ENCODE measurements at regions not wholly inside any gene's neighbourhood (a gene's known extent, or its start where the extent isn't known, plus 50 kb on each side); places are given as distances from the start of the nearest gene placed in this dataset.

DNA sequence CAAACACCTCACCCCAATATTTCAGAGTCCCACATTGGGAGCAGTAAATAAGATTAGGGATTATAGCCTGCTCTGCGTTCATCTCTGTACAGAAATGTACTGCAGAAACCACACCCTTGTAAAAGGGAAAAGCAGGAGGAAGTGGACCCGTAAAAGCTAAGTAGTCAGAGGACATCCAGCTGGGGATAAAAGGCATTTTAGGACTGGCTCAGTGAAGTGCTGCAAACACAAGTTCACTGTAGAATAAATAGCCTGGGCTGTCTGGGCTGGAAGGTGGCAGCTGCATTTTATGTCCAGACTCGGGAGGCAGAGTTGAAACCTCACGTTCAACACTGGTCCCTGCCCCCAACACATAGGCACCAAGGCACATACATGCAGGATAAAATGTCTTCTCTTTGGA is 178.7 kb upstream of the FAT1 start:
- Histone ChIP-seq H3K79me1 (ENCODE audit: insufficient read depth, low read depth, low read length, poor library complexity, severe bottlenecking) (no peaks in the 10 kb centered on the region), H2AFZ (ENCODE audit: low read length) (no peak overlapping the region), H3K18ac (ENCODE audit: insufficient read length, low read depth, low read length) (no peak overlapping the region), H3K14ac (ENCODE audit: insufficient read depth, low read length) (no peak overlapping the region), H3K56ac (ENCODE audit: insufficient read length, low read depth, low read length) (no peak overlapping the region), H3T11ph (ENCODE audit: low read length) (no peak overlapping the region), H3K27ac (ENCODE audit: insufficient read length, low read depth, low read length) (no peak overlapping the region), H2BK12ac (ENCODE audit: insufficient read length, low read depth, low read length) (no peak overlapping the region), H2BK5ac (ENCODE audit: insufficient read length, low read length) (no peak overlapping the region), H3K23me2 (ENCODE audit: insufficient read length, low read depth, low read length, poor library complexity, severe bottlenecking) (no peaks in the 10 kb centered on the region), H3K9me3 (ENCODE audit: control insufficient read depth, low read depth, low read length) (no peaks in the 10 kb centered on the region), H4K5ac (ENCODE audit: insufficient read length, low read depth, low read length) (no peak overlapping the region), H2BK120ac (ENCODE audit: low read depth, low read length, poor library complexity, severe bottlenecking) (no peak overlapping the region), H3K4ac (ENCODE audit: low read depth, low read length) (no peak overlapping the region), H3K9ac (ENCODE audit: extremely low read depth, insufficient read length, low read length) (no peak overlapping the region), H3K23ac (ENCODE audit: insufficient read length, low read depth, low read length) (no peak overlapping the region), H2BK20ac (ENCODE audit: low read depth, low read length, poor library complexity, severe bottlenecking) (no peak overlapping the region), H4K8ac (replicated peaks; ENCODE audit: insufficient read length, low read depth, low read length) (no peak overlapping the region), H2BK15ac (ENCODE audit: low read depth, low read length) (no peak overlapping the region), H3K4me1 (ENCODE audit: insufficient read depth, low read length) (no peaks in the 10 kb centered on the region), H3K27me3 (ENCODE audit: insufficient read depth, low read length) (no peaks in the 10 kb centered on the region), H2AK5ac (ENCODE audit: insufficient read length, low read length) (no peak overlapping the region), H3K79me2 (ENCODE audit: insufficient read depth, low read length) (no peaks in the 10 kb centered on the region), H4K20me1 (ENCODE audit: control insufficient read depth, insufficient read depth, insufficient read length) (no peaks in the 10 kb centered on the region), H3K4me2 (ENCODE audit: insufficient read depth, insufficient read length, low read length) (no peak overlapping the region), H4K91ac (ENCODE audit: insufficient read length, low read depth, low read length) (no peak overlapping the region)
- H3K27me3 Mint-ChIP-seq (ENCODE audit: low read depth), result no peaks in the 10 kb centered on the region
- TF ChIP-seq, protein P1, sequence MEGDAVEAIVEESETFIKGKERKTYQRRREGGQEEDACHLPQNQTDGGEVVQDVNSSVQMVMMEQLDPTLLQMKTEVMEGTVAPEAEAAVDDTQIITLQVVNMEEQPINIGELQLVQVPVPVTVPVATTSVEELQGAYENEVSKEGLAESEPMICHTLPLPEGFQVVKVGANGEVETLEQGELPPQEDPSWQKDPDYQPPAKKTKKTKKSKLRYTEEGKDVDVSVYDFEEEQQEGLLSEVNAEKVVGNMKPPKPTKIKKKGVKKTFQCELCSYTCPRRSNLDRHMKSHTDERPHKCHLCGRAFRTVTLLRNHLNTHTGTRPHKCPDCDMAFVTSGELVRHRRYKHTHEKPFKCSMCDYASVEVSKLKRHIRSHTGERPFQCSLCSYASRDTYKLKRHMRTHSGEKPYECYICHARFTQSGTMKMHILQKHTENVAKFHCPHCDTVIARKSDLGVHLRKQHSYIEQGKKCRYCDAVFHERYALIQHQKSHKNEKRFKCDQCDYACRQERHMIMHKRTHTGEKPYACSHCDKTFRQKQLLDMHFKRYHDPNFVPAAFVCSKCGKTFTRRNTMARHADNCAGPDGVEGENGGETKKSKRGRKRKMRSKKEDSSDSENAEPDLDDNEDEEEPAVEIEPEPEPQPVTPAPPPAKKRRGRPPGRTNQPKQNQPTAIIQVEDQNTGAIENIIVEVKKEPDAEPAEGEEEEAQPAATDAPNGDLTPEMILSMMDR (conservative IDR thresholded peaks at IDR 0.05), result no peak
- no peak overlapping the region for H3K27ac Mint-ChIP-seq
- no CpG with 5 or more reads among the region's 4 CpGs for WGBS (ENCODE audit: extremely low coverage, insufficient read length, low lambda C conversion rate)
- H3K4me1 Mint-ChIP-seq, result no peaks in the 10 kb centered on the region
- 0 out of 5 replicates have a peak, but pooled peaks cover 0 to 2% of the 10 kb centered on the region in 2 experiments for H3K9me3 Mint-ChIP-seq
- DNase-seq, result no peak
- no peak overlapping the region for H3K4me3 Mint-ChIP-seq
- peaks cover 0 to under 1% (median 0%) of the 10 kb centered on the region in 3 experiments; a peak in 2 of 7 replicates for H3K36me3 Mint-ChIP-seq (ENCODE audit: insufficient read depth in 1 of 3, low read depth in 3 of 3)
